GM19043 (cell line): ENCODE measurements at regions not wholly inside any gene's neighbourhood (a gene's known extent, or its start where the extent isn't known, plus 50 kb on each side); places are given as distances from the start of the nearest gene placed in this dataset.
"Not testable (repeated sequence)": the region's sequence is repeated elsewhere in the genome, so short reads cannot be mapped to it uniquely, and the experiment has no call there.

ENCODE experiments used
- ATAC-seq: cut with Tn5 transposase; IDR thresholded peaks from one replicate; pipeline ENCODE4 v1.9.1; 2021; ENCODE audit warnings: low read depth; ENCODE audit not compliant: unreplicated experiment

DNA sequence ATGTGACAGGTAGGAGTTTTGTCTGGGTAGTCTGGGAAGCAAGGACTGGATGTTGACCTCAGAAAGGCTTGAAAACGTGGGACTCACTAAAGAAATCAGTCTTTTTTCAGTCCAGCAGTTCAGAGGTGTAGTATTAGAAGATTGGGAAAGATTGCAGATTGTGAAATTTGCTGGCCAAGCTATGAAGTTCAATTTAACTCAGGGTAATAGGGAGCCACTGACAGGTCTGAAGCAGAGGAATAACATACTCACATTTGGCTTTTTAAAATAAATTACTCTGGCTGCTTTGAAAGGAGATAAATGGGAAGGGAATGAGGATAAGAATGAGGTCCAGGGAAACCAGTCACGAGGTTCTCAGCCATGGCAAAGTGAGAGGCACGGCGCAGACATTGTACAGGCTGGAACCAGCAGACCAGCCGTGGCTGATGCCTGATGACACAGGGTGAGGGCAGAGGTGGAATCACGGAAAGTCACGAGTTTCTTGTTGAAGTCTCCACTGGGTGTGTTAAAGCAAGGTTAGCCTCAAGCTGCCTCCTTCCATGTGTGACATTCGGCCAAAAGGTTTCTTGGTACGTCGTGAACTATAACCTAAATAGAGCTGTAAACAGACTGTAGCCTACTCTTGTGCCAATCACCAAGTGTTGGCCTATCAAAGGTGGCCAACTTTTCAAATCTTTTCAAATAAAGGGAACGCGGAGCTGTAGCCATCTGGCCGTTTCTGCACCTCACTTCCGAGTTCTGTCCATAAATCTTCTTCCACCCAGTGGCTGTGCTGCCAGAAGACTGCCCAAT lies 377.6 kb downstream of the IRS2 start:
- ATAC-seq, result no peak

DNA sequence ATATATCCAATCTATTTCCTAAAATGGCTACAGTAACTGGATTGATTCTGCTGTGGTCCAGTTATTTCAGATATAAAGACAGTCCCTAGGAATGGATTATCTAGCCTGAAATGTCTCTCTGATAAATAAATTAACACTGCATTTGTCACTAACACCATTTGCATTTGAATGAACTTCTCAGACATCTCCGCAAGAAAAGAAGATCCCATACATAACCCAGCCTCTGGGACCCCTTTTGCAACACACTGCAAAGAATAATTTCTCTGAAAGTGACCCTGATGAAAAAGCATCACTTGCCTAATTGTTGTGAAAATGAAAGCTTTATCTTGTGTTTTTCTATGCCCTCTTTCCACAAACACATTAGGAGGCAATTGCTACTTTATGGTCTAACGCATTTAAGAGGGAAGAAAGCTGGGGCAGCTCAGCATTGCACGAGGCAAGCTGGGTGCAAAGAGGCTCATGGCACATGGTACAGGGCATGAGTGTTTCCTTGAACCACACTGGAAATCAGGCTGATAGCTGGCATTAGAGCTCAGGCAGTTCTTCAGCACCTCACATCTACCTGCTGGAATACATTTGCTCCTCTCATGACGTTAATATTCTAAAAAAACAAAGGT lies 379.9 kb downstream of the IRS2 start:
- ATAC-seq, result no peak

- no peak for ATAC-seq
Measured at GRCh38 chr13:109403012-109403421, 383.4 kb downstream of the IRS2 start.

- ATAC-seq, result no peak
Measured at GRCh38 chr13:109401891-109402290, 384.5 kb downstream of the IRS2 start.

DNA sequence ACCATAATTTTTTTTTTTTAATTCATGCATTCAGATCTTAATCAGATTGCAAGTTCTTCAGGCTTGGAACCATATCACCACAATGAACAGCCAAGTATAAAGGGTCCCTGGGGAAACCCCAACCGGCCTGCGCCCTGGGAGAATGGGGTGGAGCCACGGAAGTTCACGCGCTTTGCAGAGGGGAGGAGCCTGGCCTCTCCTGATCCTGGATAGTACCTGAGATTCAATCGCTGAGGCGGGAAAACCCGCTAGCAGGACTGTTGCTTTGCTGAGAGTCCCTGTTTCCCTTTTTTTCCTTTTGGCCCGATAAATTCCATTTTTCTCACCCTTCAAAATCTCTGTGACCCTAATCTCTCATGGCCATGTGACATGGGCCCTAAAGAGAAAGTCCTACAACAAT lies 385.1 kb downstream of the IRS2 start:
- no peak for ATAC-seq

- ATAC-seq, result no peak
Measured at GRCh38 chr13:109400624-109401257, 385.6 kb downstream of the IRS2 start.

DNA sequence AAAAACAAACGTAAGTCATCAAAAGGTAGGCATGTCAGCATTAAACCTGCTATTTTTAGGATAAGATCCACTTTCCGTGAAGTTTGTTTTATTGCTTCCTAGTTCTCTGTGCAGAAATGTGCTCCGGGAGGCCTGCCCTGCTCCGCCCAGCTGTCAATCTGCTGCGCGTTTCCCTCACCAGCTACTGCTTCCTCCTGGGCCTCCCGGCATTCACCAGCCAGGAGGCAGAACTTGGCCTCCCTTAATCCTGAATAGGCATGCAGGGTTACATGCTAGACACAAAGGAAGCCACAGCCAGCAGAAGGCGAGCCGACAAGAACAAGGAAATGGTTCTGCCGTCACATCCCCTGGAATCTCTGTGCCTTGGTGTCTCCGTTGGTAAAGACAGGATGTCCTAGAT lies 386.2 kb downstream of the IRS2 start:
- ATAC-seq, result no peak

DNA sequence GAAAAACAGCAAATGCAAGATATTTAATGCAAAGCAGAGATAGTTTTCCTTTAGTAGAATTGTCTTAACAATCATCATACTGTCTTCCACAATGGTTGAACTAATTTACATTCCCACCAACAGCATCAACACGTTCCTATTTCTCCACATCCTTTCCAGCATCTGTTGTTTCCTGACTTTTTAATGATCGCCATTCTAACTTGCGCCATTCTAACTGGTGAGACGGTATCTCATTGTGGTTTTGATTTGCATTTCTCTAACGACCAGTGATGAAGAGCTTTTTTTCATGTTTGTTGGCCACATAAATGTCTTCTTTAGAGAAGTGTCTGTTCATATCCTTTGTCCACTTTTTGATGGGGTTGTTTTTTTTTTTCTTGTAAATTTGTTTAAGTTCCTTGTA lies 388.3 kb downstream of the IRS2 start:
- ATAC-seq, result not testable (repeated sequence)

- no peak for ATAC-seq
Measured at GRCh38 chr13:109397285-109397684, 389.1 kb downstream of the IRS2 start.

DNA sequence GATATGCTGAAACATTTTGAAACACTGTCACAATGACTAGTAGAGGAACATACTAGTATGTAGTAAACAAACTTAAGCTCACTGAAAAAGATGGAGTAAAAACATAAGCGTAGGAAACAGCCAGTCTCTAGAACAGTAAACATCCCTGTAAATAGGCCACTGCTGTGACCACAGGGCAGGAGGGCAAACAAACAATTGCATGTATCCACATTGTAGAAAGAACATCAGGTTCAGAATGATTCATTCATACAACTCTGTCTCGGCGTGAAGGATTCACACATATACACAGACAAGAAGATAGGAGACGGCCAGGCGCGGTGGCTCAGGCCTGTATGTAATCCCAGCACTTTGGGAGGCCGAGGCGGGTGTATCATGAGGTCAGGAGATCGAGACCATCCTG lies 390.1 kb downstream of the IRS2 start:
- no peak for ATAC-seq

DNA sequence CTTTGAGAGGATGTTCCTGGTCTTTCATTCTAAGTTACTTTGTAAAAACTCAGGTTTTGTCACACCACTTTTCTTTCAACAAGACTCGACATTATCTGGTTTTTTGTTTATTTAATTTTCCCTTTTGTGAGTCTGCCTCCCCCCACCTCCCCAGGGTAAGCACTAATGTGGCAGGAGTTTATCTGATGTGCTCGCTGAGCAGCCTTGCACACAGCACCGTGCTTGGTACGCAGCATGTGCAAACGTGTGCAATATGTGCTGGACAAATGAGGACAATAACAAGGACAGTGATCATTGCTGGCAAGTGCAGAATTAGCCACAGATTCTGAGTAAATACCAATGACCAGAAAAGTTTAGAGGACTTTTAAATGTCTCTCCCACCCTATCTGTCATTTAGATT lies 391.4 kb downstream of the IRS2 start:
- ATAC-seq, result no peak

- ATAC-seq, result no peak
Measured at GRCh38 chr13:109394311-109394988, 391.9 kb downstream of the IRS2 start.

DNA sequence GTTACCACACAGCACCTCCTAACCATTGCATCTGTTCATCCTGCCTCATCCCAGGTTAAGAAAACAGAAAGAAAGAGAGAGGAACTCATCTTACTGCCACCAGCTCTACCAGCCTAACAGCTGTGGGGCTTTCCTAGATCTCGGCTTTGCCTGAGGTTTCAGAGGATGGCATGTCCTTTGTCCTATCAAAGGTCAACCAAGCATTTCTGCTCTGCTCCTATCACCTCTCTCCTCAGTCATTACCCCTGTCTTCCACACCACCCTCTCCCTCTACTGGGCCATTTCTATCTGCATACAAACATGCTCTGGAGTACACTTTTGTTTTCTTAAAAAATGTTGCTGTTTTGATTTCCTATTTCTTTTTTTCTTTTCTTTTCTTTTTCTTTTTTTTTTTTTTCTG lies 393.3 kb downstream of the IRS2 start:
- no peak for ATAC-seq

- ATAC-seq, result no peak
Measured at GRCh38 chr13:109390391-109390790, 396.0 kb downstream of the IRS2 start.

DNA sequence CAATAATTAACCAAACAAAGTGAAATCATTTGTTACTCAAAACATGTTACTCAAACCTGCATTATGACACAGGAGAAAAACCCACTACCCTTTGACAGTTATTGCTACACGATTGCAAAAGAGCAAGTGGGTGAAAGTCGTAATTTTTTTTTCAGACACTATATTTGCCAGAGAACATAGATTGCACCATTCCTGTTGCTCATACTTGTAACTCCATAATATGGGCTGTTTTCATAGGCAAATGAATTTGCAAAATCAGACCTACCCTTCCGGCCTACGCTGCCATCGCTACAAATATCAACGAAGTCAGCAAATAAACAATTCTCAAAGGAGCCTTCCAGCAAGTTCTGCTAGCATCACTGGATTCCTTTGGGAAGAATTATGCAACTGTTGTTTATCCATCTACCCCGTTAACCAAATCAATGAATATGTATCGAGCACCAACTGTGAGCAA lies 396.5 kb downstream of the IRS2 start:
- no peak for ATAC-seq

- ATAC-seq, result no peak
Measured at GRCh38 chr13:109389456-109389855, 396.9 kb downstream of the IRS2 start.

GRCh38 chr13:109387471-109387870 lies 398.9 kb downstream of the IRS2 start:
- ATAC-seq, result no peak

- no peak for ATAC-seq
Measured at GRCh38 chr13:109385242-109385560, 401.2 kb downstream of the IRS2 start.

GRCh38 chr13:109384491-109385241 lies 401.7 kb downstream of the IRS2 start:
- no peak for ATAC-seq

DNA sequence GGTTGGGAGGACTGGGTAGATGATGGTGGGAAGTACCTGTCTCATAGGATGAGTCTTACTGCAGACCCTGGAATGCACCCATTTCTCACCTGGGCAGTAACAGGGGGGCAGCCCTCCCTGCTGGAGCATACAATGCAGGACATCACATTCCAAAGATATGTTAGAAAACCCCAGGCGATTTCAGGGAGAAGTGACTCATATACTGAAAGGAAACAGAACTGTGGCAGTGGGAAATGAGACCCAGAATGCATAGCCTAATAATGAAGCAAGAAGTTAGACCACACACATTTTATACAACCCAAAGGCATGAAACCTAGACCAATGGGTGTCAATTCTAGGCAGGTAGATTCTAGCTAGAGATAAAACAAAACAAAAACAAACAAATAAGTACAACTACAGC lies 402.7 kb downstream of the IRS2 start:
- ATAC-seq, result no peak
